ENCODE measurements at regions not wholly inside any gene's neighbourhood (a gene's known extent, or its start where the extent isn't known, plus 50 kb on each side); places are given as distances from the start of the nearest gene placed in this dataset.
A peak's percentile ranks its signal among the peaks of the same experiment; 100 is the strongest.

GRCh38 chr3:184643442-184643841 is 68.4 kb downstream of the MAGEF1 start:
- TF ChIP-seq CTCF (IDR thresholded peaks at IDR 0.05), result no peak
- intact Hi-C loops (cut with DNase I, micrococcal nuclease), result no loop called here
- DNase-seq (peak in 1 of 3 donors; percentile 15), ATAC-seq (no peak)
- Histone ChIP-seq H3K9me3 (no peaks in the 10 kb centered on the region), H3K4me3 (no peak overlapping the region), H3K4me1 (ENCODE audit: low read depth) (no peaks in the 10 kb centered on the region), H3K36me3 (ENCODE audit: low read depth) (no peaks in the 10 kb centered on the region)

- intact Hi-C loops (cut with DNase I, micrococcal nuclease), result no loop called here
- Histone ChIP-seq H3K36me3 (ENCODE audit: low read depth) (no peaks in the 10 kb centered on the region), H3K4me1 (ENCODE audit: low read depth) (no peaks in the 10 kb centered on the region), H3K4me3 (no peak overlapping the region), H3K9me3 (no peaks in the 10 kb centered on the region)
- TF ChIP-seq CTCF (IDR thresholded peaks at IDR 0.05), result no peak
- DNase-seq (peak in 2 of 3 donors; percentile 22 to 23), ATAC-seq (peak; percentile 32)
Measured at GRCh38 chr3:184642631-184643285, 69.1 kb downstream of the MAGEF1 start.

- TF ChIP-seq CTCF (IDR thresholded peaks at IDR 0.05), result no peak
Measured at GRCh38 chr3:184641430-184641829, 70.4 kb downstream of the MAGEF1 start.

GRCh38 chr3:184639351-184639750 is 72.5 kb downstream of the MAGEF1 start:
- intact Hi-C loops (cut with DNase I, micrococcal nuclease), result no loop called here
- no peak overlapping the region for H3K4me3 ChIP-seq
- ATAC-seq (no peak), DNase-seq (peak in 1 of 3 donors; percentile 15)
- H3K9me3 ChIP-seq, result no peaks in the 10 kb centered on the region
- TF ChIP-seq CTCF (IDR thresholded peaks at IDR 0.05), result no peak
- no peaks in the 10 kb centered on the region for H3K36me3 ChIP-seq (ENCODE audit: low read depth)
- peaks cover 3% of the 10 kb centered on the region for H3K4me1 ChIP-seq (ENCODE audit: low read depth)

More at GRCh38 chr3:184641430-184641829, 70.4 kb downstream of the MAGEF1 start:
- Histone ChIP-seq H3K4me1 (ENCODE audit: low read depth) (no peaks in the 10 kb centered on the region), H3K36me3 (ENCODE audit: low read depth) (no peaks in the 10 kb centered on the region), H3K9me3 (no peaks in the 10 kb centered on the region), H3K4me3 (no peak overlapping the region)
- intact Hi-C loops (cut with DNase I, micrococcal nuclease), result no loop called here
- ATAC-seq, result no peak
- no peak for DNase-seq

GRCh38 chr3:184637705-184638104 is 74.2 kb downstream of the MAGEF1 start:
- no peak for DNase-seq
- Histone ChIP-seq H3K36me3 (ENCODE audit: low read depth) (no peaks in the 10 kb centered on the region), H3K4me1 (ENCODE audit: low read depth) (peaks cover 14% of the 10 kb centered on the region), H3K9me3 (no peaks in the 10 kb centered on the region), H3K4me3 (no peak overlapping the region)
- no peak for TF ChIP-seq CTCF (IDR thresholded peaks at IDR 0.05)
- ATAC-seq, result no peak
- intact Hi-C loops (cut with DNase I, micrococcal nuclease), result no loop called here
